SK-N-MC (cell line): ENCODE measurements at regions not wholly inside any gene's neighbourhood (a gene's known extent, or its start where the extent isn't known, plus 50 kb on each side); places are given as distances from the start of the nearest gene placed in this dataset.

Experiments
- EZH2 ChIP-seq: fragments of 200-600 bp; sonication (generic); IDR thresholded peaks from one replicate; pipeline ENCODE4 v1.6.1; 2017; ENCODE audit warnings: antibody characterized with exemption
- FOXP2 ChIP-seq: optimal IDR thresholded peaks from 2 replicates; pipeline ENCODE3; 2011; ENCODE audit warnings: mild to moderate bottlenecking, moderate library complexity; ENCODE audit not compliant: insufficient read depth; ENCODE audit errors: extremely low read length, control extremely low read depth
- POLR2AphosphoS5 ChIP-seq: IDR thresholded peaks from 2 replicates; pipeline ENCODE4 v1.6.1; 2012; ENCODE audit warnings: mild to moderate bottlenecking, low read depth, low read length, borderline replicate concordance

DNA sequence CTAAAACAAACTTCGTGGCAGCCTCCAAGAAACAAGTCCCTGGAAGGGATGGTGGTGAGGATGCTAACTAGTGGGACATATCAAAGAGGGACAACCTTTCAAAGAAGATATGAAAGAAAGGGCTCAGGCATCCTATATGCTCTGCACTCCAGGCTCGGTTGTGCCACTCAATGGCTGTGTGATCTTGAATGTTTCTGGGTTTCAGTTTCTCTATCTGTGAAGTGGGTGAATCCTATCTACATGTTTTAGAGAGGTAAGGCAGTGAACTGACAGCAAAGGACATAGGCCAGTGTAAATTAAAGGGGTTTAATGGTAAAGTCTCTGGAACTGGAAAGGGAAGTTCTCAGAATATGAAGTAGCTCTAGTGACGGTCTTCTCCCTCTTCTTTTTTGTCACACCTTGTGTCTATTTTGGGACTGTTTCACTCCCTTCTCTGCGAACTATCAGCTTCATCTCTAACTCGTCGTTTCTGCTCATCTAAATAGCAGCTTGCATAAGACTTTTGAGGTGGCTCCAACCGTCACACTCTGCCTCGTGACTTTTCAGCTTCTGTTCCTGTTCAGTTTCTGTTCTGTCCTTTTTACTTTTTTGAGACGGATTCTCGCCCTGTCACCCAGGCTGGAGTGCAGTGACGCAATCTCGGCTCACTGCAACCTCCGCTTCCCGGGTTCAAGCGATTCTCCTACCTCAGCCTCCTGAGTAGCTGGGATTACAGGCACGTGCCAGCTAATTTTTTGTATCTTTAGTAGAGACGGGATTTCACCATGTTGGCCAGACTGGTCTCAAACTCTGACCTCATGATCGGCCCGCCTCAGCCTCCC is 273.6 kb downstream of the SUDS3 start:
- TF ChIP-seq EZH2 (no peak), POLR2AphosphoS5 (no peak), FOXP2 (no peak)
